ENCODE measurements at regions not wholly inside any gene's neighbourhood (a gene's known extent, or its start where the extent isn't known, plus 50 kb on each side); places are given as distances from the start of the nearest gene placed in this dataset.

GRCh38 chr18:2108591-2108990 lies 462.7 kb downstream of the METTL4 start:
- Histone ChIP-seq H3K18ac (ENCODE audit: low read length) (no peak overlapping the region), H4K8ac (ENCODE audit: low read depth, low read length) (no peak overlapping the region), H3K9ac (ENCODE audit: low read length) (no peak overlapping the region), H2BK5ac (ENCODE audit: low read depth, low read length, poor library complexity) (no peak overlapping the region), H3K36me3 (ENCODE audit: control insufficient read depth in 1 of 2, insufficient read depth in 2 of 2, low read length in 2 of 2) (no peaks in the 10 kb centered on the region), H3K4ac (ENCODE audit: low read depth, low read length) (no peak overlapping the region), H3K27ac (ENCODE audit: low read depth, low read length) (no peak overlapping the region), H3K4me3 (ENCODE audit: low read depth, low read length) (no peak overlapping the region), H3K4me2 (ENCODE audit: low read length) (no peak overlapping the region), H3K23ac (ENCODE audit: low read length) (no peak overlapping the region), H3K79me2 (ENCODE audit: control insufficient read depth, insufficient read depth, low read length, poor library complexity) (no peaks in the 10 kb centered on the region), H3K27me3 (ENCODE audit: insufficient read depth, low read length) (no peaks in the 10 kb centered on the region), H4K91ac (ENCODE audit: low read depth, low read length) (no peak overlapping the region), H3K79me1 (ENCODE audit: low read length) (no peaks in the 10 kb centered on the region), H2AK5ac (ENCODE audit: low read length) (no peak overlapping the region), H2AFZ (ENCODE audit: insufficient read depth, low read length, poor library complexity) (no peak overlapping the region), H3K14ac (ENCODE audit: low read length) (no peak overlapping the region), H2BK12ac (ENCODE audit: low read length) (no peak overlapping the region), H3K4me1 (ENCODE audit: control insufficient read depth in 1 of 2, insufficient read depth in 2 of 2, low read length in 2 of 2) (no peaks in the 10 kb centered on the region), H4K12ac (ENCODE audit: low read depth, low read length) (no peak overlapping the region), H3K9me3 (ENCODE audit: insufficient read depth, low read depth, low read length) (no peaks in the 10 kb centered on the region), H2BK120ac (ENCODE audit: insufficient read depth, low read length, poor library complexity) (no peak overlapping the region)
- no peak for DNase-seq
- no CpG with 5 or more reads among the region's 6 CpGs for WGBS (ENCODE audit: extremely low coverage, insufficient coverage, insufficient read length)

- DNase-seq = no peak
- H3K4me2 ChIP-seq (ENCODE audit: low read length) = no peak overlapping the region
- no peaks in the 10 kb centered on the region for H3K79me2 ChIP-seq (ENCODE audit: control insufficient read depth, insufficient read depth, low read length, poor library complexity)
- H2BK120ac ChIP-seq (ENCODE audit: insufficient read depth, low read length, poor library complexity) = no peak overlapping the region
- H3K36me3 ChIP-seq (ENCODE audit: control insufficient read depth in 1 of 2, insufficient read depth in 2 of 2, low read length in 2 of 2) = no peaks in the 10 kb centered on the region
- no peak overlapping the region for H4K8ac ChIP-seq (ENCODE audit: low read depth, low read length)
- no peak overlapping the region for H2BK5ac ChIP-seq (ENCODE audit: low read depth, low read length, poor library complexity)
- H3K9ac ChIP-seq (ENCODE audit: low read length) = peak overlapping the region; percentile 53
- H3K14ac ChIP-seq (ENCODE audit: low read length) = no peak overlapping the region
- no peak overlapping the region for H3K18ac ChIP-seq (ENCODE audit: low read length)
- H3K27me3 ChIP-seq (ENCODE audit: insufficient read depth, low read length) = no peaks in the 10 kb centered on the region
- H2AFZ ChIP-seq (ENCODE audit: insufficient read depth, low read length, poor library complexity) = no peak overlapping the region
- H4K91ac ChIP-seq (ENCODE audit: low read depth, low read length) = no peak overlapping the region
- H3K4me1 ChIP-seq (ENCODE audit: control insufficient read depth in 1 of 2, insufficient read depth in 2 of 2, low read length in 2 of 2) = no peaks in the 10 kb centered on the region
- WGBS (ENCODE audit: extremely low coverage, insufficient coverage, insufficient read length) = no CpG with 5 or more reads among the region's 3 CpGs
- H2BK12ac ChIP-seq (ENCODE audit: low read length) = no peak overlapping the region
- H3K4me3 ChIP-seq (ENCODE audit: low read depth, low read length) = no peak overlapping the region
- no peak overlapping the region for H4K12ac ChIP-seq (ENCODE audit: low read depth, low read length)
- no peak overlapping the region for H3K4ac ChIP-seq (ENCODE audit: low read depth, low read length)
- no peaks in the 10 kb centered on the region for H3K79me1 ChIP-seq (ENCODE audit: low read length)
- H2AK5ac ChIP-seq (ENCODE audit: low read length) = no peak overlapping the region
- H3K23ac ChIP-seq (ENCODE audit: low read length) = no peak overlapping the region
- no peak overlapping the region for H3K27ac ChIP-seq (ENCODE audit: low read depth, low read length)
- H3K9me3 ChIP-seq (ENCODE audit: insufficient read depth, low read depth, low read length) = no peaks in the 10 kb centered on the region
Observed at GRCh38 chr18:2111456-2111855, 459.8 kb downstream of the METTL4 start.

GRCh38 chr18:2112435-2113045 lies 458.8 kb downstream of the METTL4 start:
- Histone ChIP-seq H3K27ac (ENCODE audit: low read depth, low read length) (no peak overlapping the region), H3K9me3 (ENCODE audit: insufficient read depth, low read depth, low read length) (no peaks in the 10 kb centered on the region), H2AFZ (ENCODE audit: insufficient read depth, low read length, poor library complexity) (no peak overlapping the region), H3K79me2 (ENCODE audit: control insufficient read depth, insufficient read depth, low read length, poor library complexity) (no peaks in the 10 kb centered on the region), H2BK12ac (ENCODE audit: low read length) (no peak overlapping the region), H3K9ac (ENCODE audit: low read length) (no peak overlapping the region), H3K27me3 (ENCODE audit: insufficient read depth, low read length) (no peaks in the 10 kb centered on the region), H3K4me3 (ENCODE audit: low read depth, low read length) (no peak overlapping the region), H3K36me3 (ENCODE audit: control insufficient read depth in 1 of 2, insufficient read depth in 2 of 2, low read length in 2 of 2) (no peaks in the 10 kb centered on the region), H3K4me1 (ENCODE audit: control insufficient read depth in 1 of 2, insufficient read depth in 2 of 2, low read length in 2 of 2) (no peaks in the 10 kb centered on the region), H4K8ac (ENCODE audit: low read depth, low read length) (no peak overlapping the region), H2BK5ac (ENCODE audit: low read depth, low read length, poor library complexity) (no peak overlapping the region), H2BK120ac (ENCODE audit: insufficient read depth, low read length, poor library complexity) (no peak overlapping the region), H2AK5ac (ENCODE audit: low read length) (no peak overlapping the region), H3K4me2 (ENCODE audit: low read length) (no peak overlapping the region), H3K4ac (ENCODE audit: low read depth, low read length) (no peak overlapping the region), H3K14ac (ENCODE audit: low read length) (no peak overlapping the region), H3K23ac (ENCODE audit: low read length) (no peak overlapping the region), H3K79me1 (ENCODE audit: low read length) (no peaks in the 10 kb centered on the region), H4K91ac (ENCODE audit: low read depth, low read length) (no peak overlapping the region), H4K12ac (ENCODE audit: low read depth, low read length) (no peak overlapping the region), H3K18ac (ENCODE audit: low read length) (no peak overlapping the region)
- DNase-seq = peak in 1 of 2 donors; percentile 62
- WGBS (ENCODE audit: extremely low coverage, insufficient coverage, insufficient read length) = no CpG with 5 or more reads among the region's 8 CpGs

- Histone ChIP-seq H3K79me1 (ENCODE audit: low read length) (no peaks in the 10 kb centered on the region), H3K79me2 (ENCODE audit: control insufficient read depth, insufficient read depth, low read length, poor library complexity) (no peaks in the 10 kb centered on the region), H3K14ac (ENCODE audit: low read length) (no peak overlapping the region), H2BK5ac (ENCODE audit: low read depth, low read length, poor library complexity) (no peak overlapping the region), H3K27ac (ENCODE audit: low read depth, low read length) (no peak overlapping the region), H4K12ac (ENCODE audit: low read depth, low read length) (no peak overlapping the region), H2BK12ac (ENCODE audit: low read length) (no peak overlapping the region), H4K8ac (ENCODE audit: low read depth, low read length) (no peak overlapping the region), H3K36me3 (ENCODE audit: control insufficient read depth in 1 of 2, insufficient read depth in 2 of 2, low read length in 2 of 2) (no peaks in the 10 kb centered on the region), H3K4ac (ENCODE audit: low read depth, low read length) (no peak overlapping the region), H3K27me3 (ENCODE audit: insufficient read depth, low read length) (no peaks in the 10 kb centered on the region), H3K9ac (ENCODE audit: low read length) (no peak overlapping the region), H2BK120ac (ENCODE audit: insufficient read depth, low read length, poor library complexity) (no peak overlapping the region), H2AK5ac (ENCODE audit: low read length) (no peak overlapping the region), H2AFZ (ENCODE audit: insufficient read depth, low read length, poor library complexity) (no peak overlapping the region), H4K91ac (ENCODE audit: low read depth, low read length) (no peak overlapping the region), H3K18ac (ENCODE audit: low read length) (no peak overlapping the region), H3K23ac (ENCODE audit: low read length) (no peak overlapping the region), H3K4me2 (ENCODE audit: low read length) (no peak overlapping the region), H3K9me3 (ENCODE audit: insufficient read depth, low read depth, low read length) (no peaks in the 10 kb centered on the region), H3K4me3 (ENCODE audit: low read depth, low read length) (no peak overlapping the region), H3K4me1 (ENCODE audit: control insufficient read depth in 1 of 2, insufficient read depth in 2 of 2, low read length in 2 of 2) (no peaks in the 10 kb centered on the region)
- no CpG with 5 or more reads among the region's 2 CpGs for WGBS (ENCODE audit: extremely low coverage, insufficient coverage, insufficient read length)
- no peak for DNase-seq
Observed at GRCh38 chr18:2114289-2114688, 457.0 kb downstream of the METTL4 start.

Measured in trophoblast cell (in vitro differentiated cells and primary cell).